HEK293 (cell line): ENCODE measurements at regions not wholly inside any gene's neighbourhood (a gene's known extent, or its start where the extent isn't known, plus 50 kb on each side); places are given as distances from the start of the nearest gene placed in this dataset.

Experiments used
- CTCF ChIA-PET: fragments of 350-600 bp; formaldehyde crosslinking; extraction: SDS; loops from one replicate; lab custom pipeline; 2021; ENCODE audit warnings: antibody characterized with exemption; lab: Yijun Ruan, JAX
- POLR2A ChIA-PET: fragments of 300-600 bp; formaldehyde crosslinking; extraction: SDS; loops from one replicate; lab custom pipeline; 2020; ENCODE audit warnings: antibody characterized with exemption, inconsistent platforms; lab: Yijun Ruan, JAX
- H3K27ac ChIP-seq: fragments of 200-500 bp; sonication (Bioruptor generic); 2 replicates; pipeline ENCODE4 v1.5.1; 2014; ENCODE audit warnings: low read depth, low read length, control low read depth, inconsistent platforms; ENCODE audit errors: extremely low read depth
- H3K36me3 ChIP-seq, 2 experiments: fragments of 200-500 bp in 1 of 2; sonication (Bioruptor generic) in 1 of 2; 1 replicate in 1 of 2; 2 replicates in 1 of 2; pipeline ENCODE4 v1.5.1; 2014 to 2017; ENCODE audit warnings: inconsistent platforms in 2 of 2, low read length in 2 of 2; ENCODE audit not compliant: control insufficient read depth in 2 of 2, insufficient read depth in 1 of 2
- H3K4me1 ChIP-seq: fragments of 200-500 bp; sonication (Bioruptor generic); 2 replicates; pipeline ENCODE4 v1.5.1; 2014; ENCODE audit warnings: mild to moderate bottlenecking, low read length, inconsistent platforms; ENCODE audit not compliant: control insufficient read depth, insufficient read depth
- H3K4me3 ChIP-seq: 2 replicates; pipeline ENCODE4 v1.5.1; 2011; ENCODE audit warnings: low read depth, mild to moderate bottlenecking, control low read depth, low read length, moderate library complexity
- H3K9me3 ChIP-seq: fragments of 200-500 bp; sonication (Bioruptor generic); 2 replicates; pipeline ENCODE4 v1.5.1; 2014; ENCODE audit warnings: low read depth, low read length, inconsistent platforms; ENCODE audit not compliant: control insufficient read depth, insufficient read depth
- GLI2 ChIP-seq: fragments of 450-650 bp; formaldehyde crosslinking; IDR thresholded peaks from 2 replicates; pipeline ENCODE4; 2017; ENCODE audit warnings: missing biosample characterization, missing genetic modification characterization, low read depth, borderline replicate concordance
- GLIS1 ChIP-seq: fragments of 450-650 bp; formaldehyde crosslinking; IDR thresholded peaks from 2 replicates; pipeline ENCODE4 v1.5.1; 2016; ENCODE audit warnings: missing biosample characterization, missing genetic modification characterization
- MEIS1 ChIP-seq: sonication (generic); formaldehyde crosslinking; IDR thresholded peaks from 2 replicates; pipeline ENCODE4 v1.8.1; 2022; ENCODE audit warnings: missing genetic modification reagents, mild to moderate bottlenecking, borderline replicate concordance
- RBAK ChIP-seq: fragments of 450-650 bp; formaldehyde crosslinking; IDR thresholded peaks from 2 replicates; pipeline ENCODE4 v1.5.1; 2016; ENCODE audit warnings: missing biosample characterization, missing genetic modification characterization
- SCRT2 ChIP-seq: fragments of 450-650 bp; formaldehyde crosslinking; IDR thresholded peaks from 2 replicates; pipeline ENCODE4 v1.5.1; 2016; ENCODE audit warnings: missing biosample characterization, missing genetic modification characterization
- ZBTB1 ChIP-seq: fragments of 450-650 bp; formaldehyde crosslinking; IDR thresholded peaks from 2 replicates; pipeline ENCODE4 v1.5.1; 2016; ENCODE audit warnings: missing biosample characterization, missing genetic modification characterization
- ZEB2 ChIP-seq: fragments of 450-650 bp; formaldehyde crosslinking; IDR thresholded peaks from 2 replicates; pipeline ENCODE4 v1.5.1; 2016; ENCODE audit warnings: missing biosample characterization, missing genetic modification characterization
- ZNF132 ChIP-seq: fragments of 450-650 bp; formaldehyde crosslinking; IDR thresholded peaks from 2 replicates; pipeline ENCODE4 v1.5.1; 2017; ENCODE audit warnings: missing biosample characterization, missing genetic modification characterization, borderline replicate concordance
- ZNF19 ChIP-seq: fragments of 450-650 bp; formaldehyde crosslinking; IDR thresholded peaks from 2 replicates; pipeline ENCODE4; 2016; ENCODE audit warnings: missing biosample characterization, missing genetic modification characterization, low read depth
- ZNF239 ChIP-seq: fragments of 450-650 bp; formaldehyde crosslinking; IDR thresholded peaks from 2 replicates; pipeline ENCODE4 v1.5.1; 2016; ENCODE audit warnings: missing biosample characterization, missing genetic modification characterization
- ZNF292 ChIP-seq: fragments of 450-650 bp; formaldehyde crosslinking; IDR thresholded peaks from 2 replicates; pipeline ENCODE4 v1.5.1; 2016; ENCODE audit warnings: low read depth, missing biosample characterization, missing genetic modification characterization, borderline replicate concordance
- ZNF302 ChIP-seq: fragments of 450-650 bp; formaldehyde crosslinking; IDR thresholded peaks from 2 replicates; pipeline ENCODE4 v1.5.1; 2016; ENCODE audit warnings: missing biosample characterization, missing genetic modification characterization, low read depth
- ZNF350 ChIP-seq: fragments of 450-650 bp; formaldehyde crosslinking; IDR thresholded peaks from 2 replicates; pipeline ENCODE4 v1.5.0; 2017; ENCODE audit warnings: missing biosample characterization, mild to moderate bottlenecking, missing genetic modification characterization
- ZNF416 ChIP-seq: fragments of 450-650 bp; formaldehyde crosslinking; IDR thresholded peaks from 2 replicates; pipeline ENCODE4 v1.5.1; 2016; ENCODE audit warnings: missing biosample characterization, missing genetic modification characterization
- ZNF514 ChIP-seq: fragments of 450-650 bp; formaldehyde crosslinking; IDR thresholded peaks from 2 replicates; pipeline ENCODE4 v1.5.1; 2016; ENCODE audit warnings: missing biosample characterization, missing genetic modification characterization
- ZNF555 ChIP-seq: fragments of 450-650 bp; formaldehyde crosslinking; conservative IDR thresholded peaks from 2 replicates; pipeline ENCODE4 v1.5.1; 2017; ENCODE audit warnings: missing biosample characterization, mild to moderate bottlenecking, missing genetic modification characterization, inconsistent platforms
- ZNF560 ChIP-seq: fragments of 450-650 bp; formaldehyde crosslinking; IDR thresholded peaks from 2 replicates; pipeline ENCODE4 v1.5.1; 2017; ENCODE audit warnings: missing biosample characterization, missing genetic modification characterization, borderline replicate concordance
- ZNF623 ChIP-seq: fragments of 450-650 bp; formaldehyde crosslinking; IDR thresholded peaks from 2 replicates; pipeline ENCODE4 v1.5.1; 2016; ENCODE audit warnings: missing biosample characterization, missing genetic modification characterization
- ZNF664 ChIP-seq: fragments of 450-650 bp; formaldehyde crosslinking; IDR thresholded peaks from 2 replicates; pipeline ENCODE4 v1.5.1; 2016; ENCODE audit warnings: missing biosample characterization, missing genetic modification characterization
- ZNF837 ChIP-seq: fragments of 450-650 bp; formaldehyde crosslinking; IDR thresholded peaks from 2 replicates; pipeline ENCODE4 v1.5.1; 2016; ENCODE audit warnings: missing biosample characterization, missing genetic modification characterization
- ZNF843 ChIP-seq: fragments of 450-650 bp; formaldehyde crosslinking; IDR thresholded peaks from 2 replicates; pipeline ENCODE4 v1.5.1; 2016; ENCODE audit warnings: missing biosample characterization, missing genetic modification characterization
- TF ChIP-seq, protein P1 (sequence below): fragments of 450-650 bp; formaldehyde crosslinking; IDR thresholded peaks from 2 replicates; pipeline ENCODE4 v1.5.1; 2016; ENCODE audit warnings: missing biosample characterization, missing genetic modification characterization
- TF ChIP-seq, protein P2 (sequence below): fragments of 450-650 bp; formaldehyde crosslinking; IDR thresholded peaks from 2 replicates; pipeline ENCODE4 v1.5.1; 2016; ENCODE audit warnings: missing biosample characterization, missing genetic modification characterization
- TF ChIP-seq, protein P3 (sequence below): fragments of 450-650 bp; formaldehyde crosslinking; IDR thresholded peaks from 2 replicates; pipeline ENCODE4 v1.5.1; 2016; ENCODE audit warnings: missing biosample characterization, missing genetic modification characterization
- TF ChIP-seq, protein P4 (sequence below): fragments of 450-650 bp; formaldehyde crosslinking; IDR thresholded peaks from 2 replicates; pipeline ENCODE4 v1.5.1; 2016; ENCODE audit warnings: missing biosample characterization, missing genetic modification characterization

DNA sequence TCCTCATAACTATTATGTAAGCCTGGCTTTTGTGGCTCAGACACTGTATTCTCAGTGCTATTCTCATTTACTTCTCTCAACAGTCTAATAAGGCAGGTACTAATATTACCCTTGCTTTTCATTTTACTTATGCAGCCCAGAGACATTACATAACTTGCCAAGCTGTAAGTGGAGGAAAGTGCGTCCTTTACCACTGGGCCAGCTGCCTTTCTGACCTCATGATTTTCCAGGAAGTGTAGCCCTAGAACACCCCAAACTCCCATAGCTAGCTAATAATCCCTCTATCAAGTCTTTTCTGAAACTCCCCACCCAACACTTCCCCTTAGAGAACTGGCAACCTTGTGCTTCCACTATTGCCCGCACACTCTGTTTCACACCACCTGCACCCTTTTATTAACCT lies 192.9 kb upstream of the HMHB1 start:
- no peaks in the 10 kb centered on the region for H3K9me3 ChIP-seq
- TF ChIP-seq, protein P1, sequence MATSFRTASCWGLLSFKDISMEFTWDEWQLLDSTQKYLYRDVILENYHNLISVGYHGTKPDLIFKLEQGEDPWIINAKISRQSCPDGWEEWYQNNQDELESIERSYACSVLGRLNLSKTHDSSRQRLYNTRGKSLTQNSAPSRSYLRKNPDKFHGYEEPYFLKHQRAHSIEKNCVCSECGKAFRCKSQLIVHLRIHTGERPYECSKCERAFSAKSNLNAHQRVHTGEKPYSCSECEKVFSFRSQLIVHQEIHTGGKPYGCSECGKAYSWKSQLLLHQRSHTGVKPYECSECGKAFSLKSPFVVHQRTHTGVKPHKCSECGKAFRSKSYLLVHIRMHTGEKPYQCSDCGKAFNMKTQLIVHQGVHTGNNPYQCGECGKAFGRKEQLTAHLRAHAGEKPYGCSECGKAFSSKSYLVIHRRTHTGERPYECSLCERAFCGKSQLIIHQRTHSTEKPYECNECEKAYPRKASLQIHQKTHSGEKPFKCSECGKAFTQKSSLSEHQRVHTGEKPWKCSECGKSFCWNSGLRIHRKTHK, result no peak
- TF ChIP-seq ZNF664 (tag by site-specific recombination) (no peak), ZEB2 (tag by site-specific recombination) (no peak), ZNF292 (tag by site-specific recombination) (no peak)
- TF ChIP-seq, all 188 proteins: peak for 0
- CTCF ChIA-PET, result no interaction called here
- POLR2A ChIA-PET, result no interaction called here
- Histone ChIP-seq H3K4me1 (no peaks in the 10 kb centered on the region), H3K27ac (no peak overlapping the region), H3K4me3 (no peak overlapping the region), H3K36me3 (no peaks in the 10 kb centered on the region)

DNA sequence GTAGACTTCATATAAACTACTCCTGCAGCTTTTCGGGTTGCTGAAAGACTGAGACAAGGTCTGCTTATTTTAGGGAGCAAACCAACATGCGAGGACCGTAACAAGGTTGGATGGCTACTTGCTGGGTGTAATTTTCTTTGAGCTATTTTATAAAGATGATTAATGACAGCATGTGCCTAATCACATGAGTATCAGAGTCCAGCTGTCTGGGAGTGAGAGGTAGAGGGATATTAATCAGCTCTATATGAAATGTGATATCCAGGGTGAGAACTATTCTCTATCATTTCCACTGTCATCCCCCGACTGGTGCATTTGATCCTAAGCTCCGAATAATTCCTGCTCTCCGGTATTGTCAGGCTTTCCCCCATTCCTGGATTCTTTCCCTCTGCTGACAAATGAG lies 193.8 kb upstream of the HMHB1 start:
- Histone ChIP-seq H3K36me3 (no peaks in the 10 kb centered on the region), H3K27ac (no peak overlapping the region), H3K9me3 (no peaks in the 10 kb centered on the region), H3K4me1 (no peaks in the 10 kb centered on the region), H3K4me3 (no peak overlapping the region)
- POLR2A ChIA-PET, result interaction anchor here (0.5 kb wide), 1 partner anchor 36 kb away, joined by 5 read pairs; no protein-coding TSS in a partner anchor
- CTCF ChIA-PET, result interaction anchor here (0.5 to 0.6 kb wide), 2 partner anchors 75 to 338 kb away, joined by 3 to 5 read pairs; no protein-coding TSS in a partner anchor
- no peak for TF ChIP-seq MEIS1 (CRISPR knock-in tag)
- no peak for TF ChIP-seq ZNF623
- TF ChIP-seq ZNF555, result no peak
- no peak for TF ChIP-seq ZBTB1 (tag by site-specific recombination)
- TF ChIP-seq ZNF132 (tag by site-specific recombination), result no peak
- TF ChIP-seq ZNF843, result no peak
- TF ChIP-seq ZNF560 (tag by site-specific recombination), result no peak
- TF ChIP-seq, protein P2, sequence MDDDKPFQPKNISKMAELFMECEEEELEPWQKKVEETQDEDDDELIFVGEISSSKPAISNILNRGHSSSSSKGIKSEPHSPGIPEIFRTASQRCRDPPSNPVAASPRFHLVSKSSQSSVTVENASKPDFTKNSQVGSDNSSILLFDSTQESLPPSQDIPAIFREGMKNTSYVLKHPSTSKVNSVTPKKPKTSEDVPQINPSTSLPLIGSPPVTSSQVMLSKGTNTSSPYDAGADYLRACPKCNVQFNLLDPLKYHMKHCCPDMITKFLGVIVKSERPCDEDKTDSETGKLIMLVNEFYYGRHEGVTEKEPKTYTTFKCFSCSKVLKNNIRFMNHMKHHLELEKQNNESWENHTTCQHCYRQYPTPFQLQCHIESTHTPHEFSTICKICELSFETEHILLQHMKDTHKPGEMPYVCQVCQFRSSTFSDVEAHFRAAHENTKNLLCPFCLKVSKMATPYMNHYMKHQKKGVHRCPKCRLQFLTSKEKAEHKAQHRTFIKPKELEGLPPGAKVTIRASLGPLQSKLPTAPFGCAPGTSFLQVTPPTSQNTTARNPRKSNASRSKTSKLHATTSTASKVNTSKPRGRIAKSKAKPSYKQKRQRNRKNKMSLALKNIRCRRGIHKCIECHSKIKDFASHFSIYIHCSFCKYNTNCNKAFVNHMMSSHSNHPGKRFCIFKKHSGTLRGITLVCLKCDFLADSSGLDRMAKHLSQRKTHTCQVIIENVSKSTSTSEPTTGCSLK, result no peak
- TF ChIP-seq ZNF302, result no peak
- TF ChIP-seq ZNF514 (tag by site-specific recombination), result no peak
- TF ChIP-seq ZNF416 (tag by site-specific recombination), result no peak

DNA sequence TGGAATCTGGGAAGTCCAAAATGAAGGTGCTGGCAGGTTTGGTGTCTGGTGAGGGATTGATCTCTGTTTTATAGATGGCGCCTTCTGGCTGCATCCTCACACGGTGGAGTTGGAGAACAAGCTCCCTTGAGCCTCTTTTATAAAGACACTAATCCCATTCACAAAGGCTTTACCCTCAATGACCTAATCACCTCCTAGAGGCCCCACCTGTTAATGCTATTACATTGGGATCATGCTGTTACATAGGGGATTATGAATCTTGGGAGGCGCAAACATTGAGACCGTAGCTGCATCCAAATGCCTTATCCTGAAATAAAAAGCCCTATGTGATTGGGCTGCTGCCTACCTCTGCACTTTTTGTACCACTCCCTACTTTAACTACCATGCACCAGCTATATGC lies 197.1 kb upstream of the HMHB1 start:
- ChIA-PET CTCF (no interaction called here), POLR2A (no interaction called here)
- no peak overlapping the region for H3K4me3 ChIP-seq
- no peak for TF ChIP-seq ZNF843
- TF ChIP-seq ZNF837 (tag by site-specific recombination), result no peak
- TF ChIP-seq, protein P3, sequence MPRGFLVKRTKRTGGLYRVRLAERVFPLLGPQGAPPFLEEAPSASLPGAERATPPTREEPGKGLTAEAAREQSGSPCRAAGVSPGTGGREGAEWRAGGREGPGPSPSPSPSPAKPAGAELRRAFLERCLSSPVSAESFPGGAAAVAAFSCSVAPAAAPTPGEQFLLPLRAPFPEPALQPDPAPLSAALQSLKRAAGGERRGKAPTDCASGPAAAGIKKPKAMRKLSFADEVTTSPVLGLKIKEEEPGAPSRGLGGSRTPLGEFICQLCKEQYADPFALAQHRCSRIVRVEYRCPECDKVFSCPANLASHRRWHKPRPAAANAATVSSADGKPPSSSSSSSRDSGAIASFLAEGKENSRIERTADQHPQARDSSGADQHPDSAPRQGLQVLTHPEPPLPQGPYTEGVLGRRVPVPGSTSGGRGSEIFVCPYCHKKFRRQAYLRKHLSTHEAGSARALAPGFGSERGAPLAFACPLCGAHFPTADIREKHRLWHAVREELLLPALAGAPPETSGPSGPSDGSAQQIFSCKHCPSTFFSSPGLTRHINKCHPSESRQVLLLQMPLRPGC (tag by site-specific recombination), result no peak
- TF ChIP-seq ZNF239, result no peak
- no peak for TF ChIP-seq SCRT2 (tag by site-specific recombination)
- TF ChIP-seq GLI2, result no peak
- TF ChIP-seq RBAK, result no peak
- no peak for TF ChIP-seq ZNF350 (tag by site-specific recombination)
- TF ChIP-seq ZNF19, result no peak
- TF ChIP-seq, protein P4, sequence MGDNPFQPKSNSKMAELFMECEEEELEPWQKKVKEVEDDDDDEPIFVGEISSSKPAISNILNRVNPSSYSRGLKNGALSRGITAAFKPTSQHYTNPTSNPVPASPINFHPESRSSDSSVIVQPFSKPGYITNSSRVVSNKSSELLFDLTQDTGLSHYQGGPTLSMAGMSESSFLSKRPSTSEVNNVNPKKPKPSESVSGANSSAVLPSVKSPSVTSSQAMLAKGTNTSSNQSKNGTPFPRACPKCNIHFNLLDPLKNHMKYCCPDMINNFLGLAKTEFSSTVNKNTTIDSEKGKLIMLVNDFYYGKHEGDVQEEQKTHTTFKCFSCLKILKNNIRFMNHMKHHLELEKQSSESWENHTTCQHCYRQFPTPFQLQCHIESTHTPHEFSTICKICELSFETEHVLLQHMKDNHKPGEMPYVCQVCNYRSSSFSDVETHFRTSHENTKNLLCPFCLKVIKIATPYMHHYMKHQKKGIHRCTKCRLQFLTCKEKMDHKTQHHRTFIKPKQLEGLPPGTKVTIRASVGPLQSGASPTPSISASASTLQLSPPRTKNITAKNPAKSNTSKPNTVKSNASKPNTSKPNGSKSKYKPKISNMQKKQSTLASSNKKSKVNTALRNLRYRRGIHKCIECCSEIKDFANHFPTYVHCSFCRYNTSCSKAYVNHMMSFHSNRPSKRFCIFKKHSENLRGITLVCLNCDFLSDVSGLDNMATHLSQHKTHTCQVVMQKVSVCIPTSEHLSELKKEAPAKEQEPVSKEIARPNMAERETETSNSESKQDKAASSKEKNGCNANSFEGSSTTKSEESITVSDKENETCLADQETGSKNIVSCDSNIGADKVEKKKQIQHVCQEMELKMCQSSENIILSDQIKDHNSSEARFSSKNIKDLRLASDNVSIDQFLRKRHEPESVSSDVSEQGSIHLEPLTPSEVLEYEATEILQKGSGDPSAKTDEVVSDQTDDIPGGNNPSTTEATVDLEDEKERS (tag by site-specific recombination), result no peak
- TF ChIP-seq GLIS1 (tag by site-specific recombination), result no peak

More for the DNA sequence above, 197.1 kb upstream of the HMHB1 start:
- H3K36me3 ChIP-seq, result no peaks in the 10 kb centered on the region
- no peak overlapping the region for H3K27ac ChIP-seq
- no peaks in the 10 kb centered on the region for H3K9me3 ChIP-seq
- no peaks in the 10 kb centered on the region for H3K4me1 ChIP-seq
